ENCODE measurements at regions not wholly inside any gene's neighbourhood (a gene's known extent, or its start where the extent isn't known, plus 50 kb on each side); places are given as distances from the start of the nearest gene placed in this dataset.

- DNase-seq (ENCODE audit: low read depth): no peak
Observed at GRCh38 chr10:130857631-130858295, 453.8 kb downstream of the TCERG1L start.

GRCh38 chr10:130858626-130859025 is 452.9 kb downstream of the TCERG1L start:
- no peak for DNase-seq (ENCODE audit: low read depth)

- no peak for DNase-seq (ENCODE audit: low read depth)
Observed at GRCh38 chr10:130859427-130859826, 452.1 kb downstream of the TCERG1L start.

- no peak for DNase-seq (ENCODE audit: low read depth)
Observed at GRCh38 chr10:130862122-130862521, 449.4 kb downstream of the TCERG1L start.

- no peak for DNase-seq (ENCODE audit: low read depth)
Observed at GRCh38 chr10:130862626-130863025, 448.9 kb downstream of the TCERG1L start.

- no peak for DNase-seq (ENCODE audit: low read depth)
Observed at GRCh38 chr10:130863044-130863443, 448.5 kb downstream of the TCERG1L start.

- DNase-seq (ENCODE audit: low read depth): no peak
Observed at GRCh38 chr10:130864961-130865818, 446.3 kb downstream of the TCERG1L start.

GRCh38 chr10:130866857-130867256 is 444.7 kb downstream of the TCERG1L start:
- no peak for DNase-seq (ENCODE audit: low read depth)

GRCh38 chr10:130867446-130868194 is 443.9 kb downstream of the TCERG1L start:
- no peak for DNase-seq (ENCODE audit: low read depth)

GRCh38 chr10:130869179-130869841 is 442.2 kb downstream of the TCERG1L start:
- DNase-seq (ENCODE audit: low read depth): no peak

- no peak for DNase-seq (ENCODE audit: low read depth)
Observed at GRCh38 chr10:130871406-130871805, 440.1 kb downstream of the TCERG1L start.

- DNase-seq (ENCODE audit: low read depth): no peak
Observed at GRCh38 chr10:130873636-130874035, 437.9 kb downstream of the TCERG1L start.

- no peak for DNase-seq (ENCODE audit: low read depth)
Observed at GRCh38 chr10:130875116-130875515, 436.4 kb downstream of the TCERG1L start.

GRCh38 chr10:130875897-130876472 is 435.5 kb downstream of the TCERG1L start:
- DNase-seq (ENCODE audit: low read depth): no peak

- DNase-seq (ENCODE audit: low read depth): no peak
Observed at GRCh38 chr10:130877126-130877525, 434.4 kb downstream of the TCERG1L start.

- DNase-seq (ENCODE audit: low read depth): no peak
Observed at GRCh38 chr10:130878131-130878530, 433.4 kb downstream of the TCERG1L start.

GRCh38 chr10:130882906-130883305 is 428.6 kb downstream of the TCERG1L start:
- no peak for DNase-seq (ENCODE audit: low read depth)

GRCh38 chr10:130884456-130884855 is 427.1 kb downstream of the TCERG1L start:
- no peak for DNase-seq (ENCODE audit: low read depth)

- DNase-seq (ENCODE audit: low read depth): no peak
Observed at GRCh38 chr10:130885021-130885655, 426.4 kb downstream of the TCERG1L start.

GRCh38 chr10:130887170-130887569 is 424.4 kb downstream of the TCERG1L start:
- DNase-seq (ENCODE audit: low read depth): no peak

GRCh38 chr10:130888493-130888892 is 423.0 kb downstream of the TCERG1L start:
- no peak for DNase-seq (ENCODE audit: low read depth)

Measured in myocyte (in vitro differentiated cells).